ENCODE measurements at regions not wholly inside any gene's neighbourhood (a gene's known extent, or its start where the extent isn't known, plus 50 kb on each side); places are given as distances from the start of the nearest gene placed in this dataset.

DNA sequence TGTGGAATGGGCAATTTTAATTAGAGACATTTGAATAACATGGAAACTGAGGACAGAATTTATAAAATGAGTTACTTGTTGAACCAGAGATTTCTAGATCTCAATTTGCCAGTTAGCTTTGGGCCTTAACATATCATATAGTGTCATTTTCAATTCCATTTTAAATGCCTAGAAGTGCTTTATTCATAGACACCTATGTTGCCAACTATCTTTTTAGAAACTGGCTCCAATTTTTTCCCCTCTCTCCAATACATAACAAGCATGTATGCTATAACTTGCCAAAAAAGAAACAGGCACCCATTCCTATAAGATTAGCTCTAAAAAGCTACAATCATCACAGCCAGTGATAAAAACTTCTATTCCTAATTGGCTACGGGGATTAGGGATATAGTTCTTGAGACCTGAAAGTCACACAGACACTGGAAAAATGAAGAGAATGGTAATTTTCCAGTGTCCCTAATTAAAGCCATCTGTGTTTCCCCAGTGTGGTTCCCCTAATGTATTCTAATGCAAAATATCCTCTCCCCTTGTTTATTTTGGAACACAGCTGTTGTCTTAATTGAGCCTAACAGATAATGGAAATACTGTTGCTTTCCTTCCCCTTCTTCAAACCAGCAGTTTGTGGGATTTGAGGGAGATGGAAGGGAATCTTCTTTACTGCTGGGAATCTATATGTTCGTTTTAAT lies 205.5 kb upstream of the FSHR start:
- H3K27me3 ChIP-seq (ENCODE audit: insufficient read depth, low read length, poor library complexity, severe bottlenecking) = no peaks in the 10 kb centered on the region
- peaks cover 0 to 3% of the 10 kb centered on the region in 2 donors for H3K27me3 Mint-ChIP-seq
- no peaks in the 10 kb centered on the region for H3K36me3 Mint-ChIP-seq
- H3K4me3 ChIP-seq (ENCODE audit: low read length) = no peak overlapping the region
- POLR2A ChIA-PET = no interaction called here
- CTCF ChIA-PET = no interaction called here
- H3K27ac Mint-ChIP-seq = no peak overlapping the region
- H3K9me3 Mint-ChIP-seq = peaks cover 4 to 24% (median 9%) of the 10 kb centered on the region in 5 donors
- no peak overlapping the region for H3K4me3 Mint-ChIP-seq
- no peaks in the 10 kb centered on the region for H3K36me3 ChIP-seq (ENCODE audit: insufficient read depth, low read length)
- H3K4me1 Mint-ChIP-seq = no peaks in the 10 kb centered on the region
- H3K4me1 ChIP-seq (ENCODE audit: insufficient read depth, low read length) = no peaks in the 10 kb centered on the region
- no peak overlapping the region for H3K27ac ChIP-seq (ENCODE audit: low read depth, low read length)
- no peaks in the 10 kb centered on the region for H3K9me3 ChIP-seq (ENCODE audit: low read length)
- DNase-seq = no peak

DNA sequence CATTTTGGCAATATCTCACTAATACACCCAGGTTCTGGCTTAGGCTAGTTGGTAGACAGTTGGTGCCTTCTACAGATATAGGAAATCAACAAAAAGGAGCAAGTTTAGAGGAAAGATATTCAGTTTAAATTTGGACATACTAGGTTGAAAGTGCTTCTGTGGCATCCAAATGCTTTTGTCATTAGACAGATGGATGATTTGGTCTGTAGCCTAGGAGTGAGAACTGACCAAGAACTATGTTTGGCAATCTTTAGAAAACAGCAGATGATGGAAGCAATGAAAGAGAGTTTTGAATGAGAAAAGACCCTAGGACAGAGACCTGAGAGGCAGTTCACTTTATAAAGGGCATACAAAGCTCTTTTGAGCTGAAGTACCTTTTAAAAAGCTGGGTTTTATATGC lies 201.3 kb upstream of the FSHR start:
- Mint-ChIP-seq H3K4me3 (no peak overlapping the region), H3K27ac (no peak overlapping the region), H3K27me3 (peaks cover 0 to 3% of the 10 kb centered on the region in 2 donors), H3K4me1 (no peaks in the 10 kb centered on the region), H3K9me3 (peaks cover 3 to 15% (median 9%) of the 10 kb centered on the region in 5 donors), H3K36me3 (no peaks in the 10 kb centered on the region)
- Histone ChIP-seq H3K4me1 (ENCODE audit: insufficient read depth, low read length) (no peaks in the 10 kb centered on the region), H3K9me3 (ENCODE audit: low read length) (no peaks in the 10 kb centered on the region), H3K27me3 (ENCODE audit: insufficient read depth, low read length, poor library complexity, severe bottlenecking) (no peaks in the 10 kb centered on the region), H3K36me3 (ENCODE audit: insufficient read depth, low read length) (no peaks in the 10 kb centered on the region), H3K27ac (ENCODE audit: low read depth, low read length) (no peak overlapping the region), H3K4me3 (ENCODE audit: low read length) (no peak overlapping the region)
- ChIA-PET CTCF (no interaction called here), POLR2A (no interaction called here)
- DNase-seq = no peak

DNA sequence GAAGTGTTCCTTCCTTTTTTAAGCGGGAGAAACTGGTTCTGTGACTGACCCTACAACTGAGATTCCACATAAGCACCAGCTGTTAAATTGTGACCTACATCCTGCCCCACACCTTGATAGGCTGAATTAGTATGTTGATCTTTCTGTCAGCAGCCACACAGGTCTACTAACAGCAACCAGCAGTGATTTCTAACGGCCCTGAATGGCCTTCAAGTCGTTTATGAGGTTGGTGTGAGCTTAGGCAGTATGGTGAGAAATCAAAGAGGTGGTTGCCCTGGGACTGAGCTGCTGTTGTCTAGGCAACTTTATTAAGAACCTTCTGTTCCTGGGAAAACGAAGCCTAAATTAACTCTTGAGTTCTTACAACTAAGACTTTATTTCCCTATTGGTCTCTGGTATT lies 197.2 kb upstream of the FSHR start:
- H3K4me1 ChIP-seq (ENCODE audit: insufficient read depth, low read length) = no peaks in the 10 kb centered on the region
- no peak overlapping the region for H3K27ac Mint-ChIP-seq
- no peak overlapping the region for H3K27ac ChIP-seq (ENCODE audit: low read depth, low read length)
- no peak overlapping the region for H3K4me3 ChIP-seq (ENCODE audit: low read length)
- no peaks in the 10 kb centered on the region for H3K4me1 Mint-ChIP-seq
- no peaks in the 10 kb centered on the region for H3K36me3 Mint-ChIP-seq
- H3K36me3 ChIP-seq (ENCODE audit: insufficient read depth, low read length) = no peaks in the 10 kb centered on the region
- ChIA-PET POLR2A (no interaction called here), CTCF (no interaction called here)
- H3K27me3 Mint-ChIP-seq = no peaks in the 10 kb centered on the region
- H3K9me3 ChIP-seq (ENCODE audit: low read length) = no peaks in the 10 kb centered on the region
- no peak overlapping the region for H3K4me3 Mint-ChIP-seq
- DNase-seq = no peak
- H3K9me3 Mint-ChIP-seq = peaks cover 6 to 17% (median 11%) of the 10 kb centered on the region in 5 donors
- no peaks in the 10 kb centered on the region for H3K27me3 ChIP-seq (ENCODE audit: insufficient read depth, low read length, poor library complexity, severe bottlenecking)

DNA sequence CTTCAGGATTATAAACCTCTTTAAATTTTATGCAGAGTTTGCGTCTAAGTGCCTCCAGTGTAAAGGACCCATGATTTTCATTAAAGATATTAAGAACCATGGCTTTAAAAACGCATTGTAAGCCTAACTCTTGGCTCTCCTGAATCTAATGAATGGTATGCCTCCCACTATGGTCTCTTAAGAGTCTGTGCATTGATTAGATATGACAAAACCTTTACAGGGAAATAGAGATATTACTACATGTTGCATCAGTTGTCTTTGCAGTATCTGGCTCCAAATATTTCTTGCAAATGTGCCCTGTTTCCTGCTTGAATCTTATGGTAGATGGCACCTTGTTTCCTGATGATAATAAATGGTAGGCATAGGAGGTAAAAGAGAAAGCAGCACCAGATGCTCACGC lies 189.3 kb upstream of the FSHR start:
- Histone ChIP-seq H3K27me3 (ENCODE audit: insufficient read depth, low read length, poor library complexity, severe bottlenecking) (no peaks in the 10 kb centered on the region), H3K27ac (ENCODE audit: low read depth, low read length) (no peak overlapping the region), H3K4me1 (ENCODE audit: insufficient read depth, low read length) (no peaks in the 10 kb centered on the region), H3K9me3 (ENCODE audit: low read length) (no peaks in the 10 kb centered on the region), H3K36me3 (ENCODE audit: insufficient read depth, low read length) (no peaks in the 10 kb centered on the region), H3K4me3 (ENCODE audit: low read length) (no peak overlapping the region)
- no peak for DNase-seq
- Mint-ChIP-seq H3K4me1 (no peaks in the 10 kb centered on the region), H3K27ac (no peak overlapping the region), H3K27me3 (no peaks in the 10 kb centered on the region), H3K9me3 (peaks cover 4 to 15% (median 8%) of the 10 kb centered on the region in 5 donors), H3K36me3 (no peaks in the 10 kb centered on the region), H3K4me3 (no peak overlapping the region)
- ChIA-PET POLR2A (no interaction called here), CTCF (no interaction called here)

DNA sequence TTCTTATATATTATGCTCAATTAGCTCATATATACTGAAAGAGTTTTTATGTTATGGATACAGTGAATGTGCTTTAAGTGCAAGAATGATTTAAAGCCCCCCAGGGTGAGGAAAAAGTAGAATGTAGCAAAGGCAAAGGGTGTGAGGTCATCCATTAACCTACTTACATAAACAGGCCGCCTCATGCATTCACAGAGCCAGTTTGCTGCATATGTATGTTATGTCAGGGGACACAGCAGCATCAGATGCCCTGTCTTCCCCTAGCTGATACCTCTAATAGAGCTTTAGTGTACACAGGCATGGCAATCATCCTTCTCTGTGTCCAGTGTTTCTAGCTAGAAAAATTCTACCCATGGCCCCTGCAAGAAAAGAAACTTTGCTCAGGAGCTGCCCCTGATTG lies 187.8 kb upstream of the FSHR start:
- CTCF ChIA-PET = no interaction called here

DNA sequence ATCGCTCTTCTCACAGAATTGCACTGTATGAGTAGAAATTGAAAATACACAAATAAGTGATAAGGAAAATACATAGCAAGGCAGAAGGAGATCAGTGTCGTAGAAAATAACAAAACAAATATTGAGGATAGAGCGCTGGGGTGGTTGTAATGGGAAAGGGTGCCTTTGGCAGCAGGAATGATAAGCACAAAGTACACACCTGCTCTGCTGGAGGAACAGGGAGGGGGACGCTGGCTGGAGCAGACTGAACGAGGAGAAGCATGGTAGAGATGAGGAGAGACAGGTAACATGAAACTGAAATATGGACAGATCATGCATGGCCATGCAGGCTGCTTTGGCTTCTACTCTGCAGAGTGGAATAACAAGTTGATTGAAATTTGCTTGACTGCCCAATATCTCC lies 181.2 kb upstream of the FSHR start:
- H3K4me1 Mint-ChIP-seq = no peaks in the 10 kb centered on the region
- Histone ChIP-seq H3K27ac (ENCODE audit: low read depth, low read length) (no peak overlapping the region), H3K9me3 (ENCODE audit: low read length) (no peaks in the 10 kb centered on the region), H3K36me3 (ENCODE audit: insufficient read depth, low read length) (no peaks in the 10 kb centered on the region), H3K27me3 (ENCODE audit: insufficient read depth, low read length, poor library complexity, severe bottlenecking) (no peaks in the 10 kb centered on the region), H3K4me1 (ENCODE audit: insufficient read depth, low read length) (no peaks in the 10 kb centered on the region), H3K4me3 (ENCODE audit: low read length) (no peak overlapping the region)
- DNase-seq = no peak
- H3K27ac Mint-ChIP-seq = no peak overlapping the region
- ChIA-PET CTCF (no interaction called here), POLR2A (no interaction called here)
- H3K36me3 Mint-ChIP-seq = no peaks in the 10 kb centered on the region
- H3K9me3 Mint-ChIP-seq = peaks cover 2 to 8% (median 3%) of the 10 kb centered on the region in 5 donors
- no peaks in the 10 kb centered on the region for H3K27me3 Mint-ChIP-seq
- no peak overlapping the region for H3K4me3 Mint-ChIP-seq

More for the DNA sequence above, 187.8 kb upstream of the FSHR start:
- peaks cover 0 to 13% (median under 1%) of the 10 kb centered on the region in 5 donors for H3K9me3 Mint-ChIP-seq
- no peaks in the 10 kb centered on the region for H3K9me3 ChIP-seq (ENCODE audit: low read length)
- H3K27ac ChIP-seq (ENCODE audit: low read depth, low read length) = no peak overlapping the region
- H3K36me3 Mint-ChIP-seq = no peaks in the 10 kb centered on the region
- no peak overlapping the region for H3K4me3 Mint-ChIP-seq
- H3K4me1 Mint-ChIP-seq = no peaks in the 10 kb centered on the region
- H3K36me3 ChIP-seq (ENCODE audit: insufficient read depth, low read length) = no peaks in the 10 kb centered on the region
- POLR2A ChIA-PET = no interaction called here
- H3K4me1 ChIP-seq (ENCODE audit: insufficient read depth, low read length) = no peaks in the 10 kb centered on the region
- DNase-seq = no peak
- no peak overlapping the region for H3K27ac Mint-ChIP-seq
- H3K27me3 Mint-ChIP-seq = no peaks in the 10 kb centered on the region
- no peak overlapping the region for H3K4me3 ChIP-seq (ENCODE audit: low read length)
- H3K27me3 ChIP-seq (ENCODE audit: insufficient read depth, low read length, poor library complexity, severe bottlenecking) = no peaks in the 10 kb centered on the region

DNA sequence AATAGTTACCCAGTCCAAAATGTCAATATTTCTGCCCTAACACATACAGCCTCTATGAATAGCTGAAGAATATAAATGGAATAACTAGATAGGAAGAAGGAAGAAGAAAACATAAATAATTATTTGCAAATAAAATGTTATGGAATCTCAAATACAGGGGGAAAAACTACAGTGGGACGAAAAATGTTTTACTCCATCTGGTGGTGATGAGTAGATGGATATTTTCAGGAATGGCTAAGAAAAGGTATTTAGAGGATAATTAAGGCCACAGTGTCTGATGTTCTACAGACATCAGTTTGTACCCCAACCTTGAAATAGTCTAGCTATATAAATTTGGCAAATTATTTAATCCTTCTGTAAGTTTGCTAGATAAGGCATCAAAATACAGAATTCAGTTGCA lies 178.1 kb upstream of the FSHR start:
- ChIA-PET CTCF (no interaction called here), POLR2A (no interaction called here)
- Mint-ChIP-seq H3K27ac (no peak overlapping the region), H3K4me3 (no peak overlapping the region), H3K9me3 (peaks cover 3 to 14% (median 6%) of the 10 kb centered on the region in 5 donors), H3K27me3 (no peaks in the 10 kb centered on the region), H3K36me3 (no peaks in the 10 kb centered on the region), H3K4me1 (no peaks in the 10 kb centered on the region)
- no peaks in the 10 kb centered on the region for H3K27me3 ChIP-seq (ENCODE audit: insufficient read depth, low read length, poor library complexity, severe bottlenecking)
- H3K4me1 ChIP-seq (ENCODE audit: insufficient read depth, low read length) = no peaks in the 10 kb centered on the region
- no peaks in the 10 kb centered on the region for H3K9me3 ChIP-seq (ENCODE audit: low read length)
- H3K36me3 ChIP-seq (ENCODE audit: insufficient read depth, low read length) = no peaks in the 10 kb centered on the region
- H3K27ac ChIP-seq (ENCODE audit: low read depth, low read length) = no peak overlapping the region
- no peak for DNase-seq
- H3K4me3 ChIP-seq (ENCODE audit: low read length) = no peak overlapping the region

DNA sequence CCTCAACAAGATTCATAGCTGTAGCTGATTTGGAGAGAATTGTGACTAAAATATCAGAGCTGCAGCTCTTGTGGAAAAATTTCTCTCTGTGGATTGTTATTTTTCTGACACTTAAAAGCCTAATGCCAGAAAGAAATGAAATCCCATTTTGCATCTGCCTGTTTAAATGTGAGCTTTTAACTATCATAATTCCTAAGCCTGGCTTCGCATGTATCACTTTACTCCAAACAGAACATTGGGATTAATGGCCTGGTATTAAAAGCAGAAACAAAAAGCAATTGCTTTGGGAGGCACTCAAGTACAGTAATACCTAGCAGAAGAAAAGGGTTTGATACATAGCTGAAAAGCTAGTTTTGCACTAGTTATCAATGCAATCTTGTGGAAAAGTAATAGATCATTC lies 164.2 kb upstream of the FSHR start:
- no peaks in the 10 kb centered on the region for H3K36me3 Mint-ChIP-seq
- H3K9me3 Mint-ChIP-seq = peaks cover 6 to 27% (median 8%) of the 10 kb centered on the region in 5 donors
- Histone ChIP-seq H3K4me3 (ENCODE audit: low read length) (no peak overlapping the region), H3K27me3 (ENCODE audit: insufficient read depth, low read length, poor library complexity, severe bottlenecking) (no peaks in the 10 kb centered on the region), H3K4me1 (ENCODE audit: insufficient read depth, low read length) (no peaks in the 10 kb centered on the region), H3K27ac (ENCODE audit: low read depth, low read length) (no peak overlapping the region), H3K36me3 (ENCODE audit: insufficient read depth, low read length) (no peaks in the 10 kb centered on the region), H3K9me3 (ENCODE audit: low read length) (no peaks in the 10 kb centered on the region)
- H3K27ac Mint-ChIP-seq = no peak overlapping the region
- no peaks in the 10 kb centered on the region for H3K27me3 Mint-ChIP-seq
- H3K4me3 Mint-ChIP-seq = no peak overlapping the region
- POLR2A ChIA-PET = no interaction called here
- no peak for DNase-seq
- no peaks in the 10 kb centered on the region for H3K4me1 Mint-ChIP-seq
- CTCF ChIA-PET = no interaction called here

DNA sequence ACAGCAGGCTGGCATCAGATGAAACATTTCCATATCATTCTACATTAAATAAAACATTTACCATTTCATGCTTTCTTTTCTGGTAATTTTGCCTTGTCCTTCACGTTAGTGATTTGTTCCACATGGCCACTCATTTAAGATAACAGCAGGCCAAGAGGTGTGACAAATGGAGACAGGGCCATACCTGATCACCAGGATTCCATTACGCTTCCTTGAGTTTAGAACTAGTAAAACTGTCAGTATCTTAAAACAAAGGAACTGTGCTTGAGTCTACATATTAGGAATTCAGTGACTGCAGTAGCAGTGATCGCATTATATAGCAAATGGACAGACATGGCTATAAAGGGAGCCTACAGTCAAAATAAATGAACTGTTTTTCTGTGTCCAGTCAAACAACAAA lies 155.1 kb upstream of the FSHR start:
- no peaks in the 10 kb centered on the region for H3K36me3 ChIP-seq (ENCODE audit: insufficient read depth, low read length)
- no peaks in the 10 kb centered on the region for H3K4me1 ChIP-seq (ENCODE audit: insufficient read depth, low read length)
- H3K27ac Mint-ChIP-seq = no peak overlapping the region
- H3K9me3 Mint-ChIP-seq = peaks cover 3 to 14% (median 12%) of the 10 kb centered on the region in 5 donors
- POLR2A ChIA-PET = no interaction called here
- no peak for DNase-seq
- no peak overlapping the region for H3K4me3 ChIP-seq (ENCODE audit: low read length)
- peaks cover 0 to 1% of the 10 kb centered on the region in 2 donors for H3K27me3 Mint-ChIP-seq
- CTCF ChIA-PET = no interaction called here
- no peaks in the 10 kb centered on the region for H3K9me3 ChIP-seq (ENCODE audit: low read length)
- no peaks in the 10 kb centered on the region for H3K27me3 ChIP-seq (ENCODE audit: insufficient read depth, low read length, poor library complexity, severe bottlenecking)
- H3K27ac ChIP-seq (ENCODE audit: low read depth, low read length) = no peak overlapping the region
- H3K36me3 Mint-ChIP-seq = no peaks in the 10 kb centered on the region
- H3K4me3 Mint-ChIP-seq = no peak overlapping the region
- no peaks in the 10 kb centered on the region for H3K4me1 Mint-ChIP-seq
